SKM-1 treated with dmso at 0.1 percent for 144 hours (cell line): ENCODE measurements at regions not wholly inside any gene's neighbourhood (a gene's known extent, or its start where the extent isn't known, plus 50 kb on each side); places are given as distances from the start of the nearest gene placed in this dataset.
"Not testable (repeated sequence)": the region's sequence is repeated elsewhere in the genome, so short reads cannot be mapped to it uniquely, and the experiment has no call there.

Experiments used
- DNase-seq: peaks from one replicate; lab custom pipeline; 2025; ENCODE audit not compliant: unreplicated experiment; lab: John Stamatoyannopoulos, UW

DNA sequence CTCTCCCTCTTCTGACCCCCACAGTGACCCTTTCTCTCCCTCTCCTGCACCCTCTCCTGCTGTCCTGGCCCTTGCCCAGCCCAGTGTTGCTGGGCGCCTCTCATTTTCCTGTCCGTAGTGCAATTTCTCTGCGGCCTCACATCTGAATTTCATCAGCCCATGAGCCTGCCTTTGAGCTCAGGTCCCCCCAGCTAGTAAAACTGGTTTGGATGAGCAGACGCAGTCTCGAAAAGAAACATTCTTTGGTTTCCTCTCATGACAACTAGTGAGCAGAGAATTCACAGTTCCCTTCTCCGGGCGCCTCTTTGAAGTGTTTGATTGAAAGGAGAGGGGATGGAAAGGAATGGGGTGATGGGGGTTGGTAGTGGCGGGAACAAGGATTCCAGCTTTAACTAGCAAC is 126.0 kb upstream of the CADM1 start:
- DNase-seq: no peak

DNA sequence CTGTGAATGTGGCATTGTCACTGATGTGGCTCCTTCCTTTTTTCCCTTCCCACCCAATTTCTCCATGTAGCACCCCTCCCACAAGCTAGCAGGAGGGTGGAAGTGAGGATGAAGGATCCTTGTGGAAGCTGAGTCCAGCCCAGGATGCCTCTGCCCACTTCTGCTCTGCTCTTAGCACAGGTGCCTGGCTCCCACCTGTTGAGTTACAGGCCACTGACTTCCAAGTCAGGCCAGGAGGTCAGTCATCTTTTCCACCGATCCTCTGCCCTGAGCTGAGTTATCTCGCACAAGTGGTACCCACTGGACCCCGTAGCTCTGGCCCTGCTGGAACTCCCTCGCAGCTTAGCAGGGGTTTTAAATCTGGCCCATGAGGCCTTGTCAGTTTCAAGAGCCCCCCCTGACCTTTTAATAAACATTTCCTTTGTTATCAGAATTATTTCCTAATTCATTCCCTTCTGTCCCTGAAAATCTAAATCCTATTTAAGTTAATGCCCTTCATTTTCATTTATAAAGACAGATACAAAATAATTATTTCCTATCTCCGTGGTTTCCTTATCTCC is 125.3 kb upstream of the CADM1 start:
- no peak for DNase-seq

DNA sequence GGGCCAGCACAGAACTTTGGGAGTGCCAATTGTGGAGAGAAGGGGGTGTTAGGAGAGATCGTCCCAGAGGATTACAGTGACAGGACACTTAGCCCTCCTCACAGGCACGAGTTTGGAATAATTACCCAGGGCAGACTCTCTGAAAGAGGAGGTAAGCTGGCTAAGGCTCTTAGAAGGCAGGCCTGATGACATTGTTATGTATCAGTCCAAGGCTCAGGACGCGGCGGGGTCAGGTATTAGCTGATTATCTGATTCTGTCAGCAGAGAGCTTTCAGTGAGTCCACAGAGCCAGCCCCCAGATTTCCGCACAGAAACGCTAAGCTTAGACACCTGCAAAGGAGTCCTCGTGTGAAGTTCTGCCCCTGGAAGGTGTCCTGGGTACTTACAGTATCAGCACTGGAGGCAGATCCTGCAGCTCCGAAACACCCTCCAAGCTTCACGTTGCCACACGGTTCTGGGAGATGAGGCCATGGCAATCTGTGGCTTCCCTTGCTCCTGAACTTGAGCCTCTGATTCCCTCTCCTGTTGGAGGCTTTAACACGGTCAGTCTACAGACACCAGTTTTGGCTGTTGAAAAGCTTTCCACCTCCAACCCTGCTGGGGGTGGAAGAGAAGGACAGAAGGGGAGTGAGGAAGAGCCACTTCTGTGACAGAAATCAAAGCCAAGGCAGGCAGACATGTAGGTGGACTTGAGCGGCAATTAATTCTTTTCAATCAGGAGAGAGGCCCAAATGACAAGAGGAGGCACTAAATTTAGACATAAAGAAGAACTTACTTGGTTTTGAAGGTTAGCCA is 123.6 kb upstream of the CADM1 start:
- DNase-seq: no peak

DNA sequence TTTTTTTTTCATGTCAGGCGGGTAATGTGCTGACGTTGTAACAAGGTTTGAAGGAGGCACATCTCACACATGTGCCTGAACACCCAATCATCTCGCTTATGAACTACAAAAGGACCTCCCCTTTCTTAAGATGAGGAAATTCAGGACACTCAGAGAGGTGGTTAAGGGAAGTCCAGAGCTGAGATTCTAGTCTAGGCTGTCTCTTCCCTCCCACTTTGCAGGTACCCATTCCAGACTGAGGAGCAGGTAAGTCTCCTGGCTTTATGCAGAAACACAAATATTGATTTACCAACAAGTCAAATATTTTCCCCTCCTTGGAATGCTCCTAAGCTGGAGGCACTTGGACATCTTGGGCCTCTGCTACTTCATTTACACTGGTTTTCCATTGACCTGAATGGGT is 122.9 kb upstream of the CADM1 start:
- DNase-seq: no peak

DNA sequence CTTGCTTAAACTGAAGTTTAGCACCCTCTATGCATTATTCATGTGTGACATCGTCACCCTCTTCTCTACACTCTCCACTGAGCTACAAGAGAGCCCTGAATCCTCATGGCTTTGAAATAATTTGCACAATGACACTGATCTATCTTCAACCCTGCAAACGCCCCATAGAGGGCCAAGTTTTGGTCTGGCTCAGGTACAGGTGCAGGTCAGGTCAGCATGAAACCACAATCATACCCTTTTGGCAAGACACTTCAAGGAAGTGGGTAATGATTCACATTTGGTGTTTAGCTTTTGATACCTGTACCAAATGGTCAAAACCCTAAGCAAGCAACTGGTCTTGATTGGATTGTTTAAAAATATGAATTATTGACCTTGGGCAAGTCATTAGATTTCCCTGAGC is 122.2 kb upstream of the CADM1 start:
- DNase-seq: no peak

DNA sequence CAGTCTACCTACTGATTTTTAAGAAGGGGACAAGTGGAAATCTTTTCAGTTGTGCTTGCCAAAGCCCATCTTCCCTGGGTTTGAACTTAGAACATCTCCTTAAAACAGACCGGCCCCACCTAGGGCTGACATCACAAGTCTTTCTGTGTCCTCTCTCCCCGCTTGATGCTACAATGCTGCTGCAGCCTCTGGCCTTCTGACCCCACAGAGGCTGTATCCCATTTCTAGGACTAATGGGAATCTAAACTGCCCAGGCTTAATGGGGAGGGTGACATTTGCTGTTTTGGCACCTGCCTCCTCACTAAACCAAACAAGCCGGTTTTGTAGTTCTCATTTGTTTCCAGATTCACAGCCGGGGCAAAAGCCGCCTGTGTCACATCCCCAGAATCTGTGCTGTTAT is 121.3 kb upstream of the CADM1 start:
- no peak for DNase-seq

DNA sequence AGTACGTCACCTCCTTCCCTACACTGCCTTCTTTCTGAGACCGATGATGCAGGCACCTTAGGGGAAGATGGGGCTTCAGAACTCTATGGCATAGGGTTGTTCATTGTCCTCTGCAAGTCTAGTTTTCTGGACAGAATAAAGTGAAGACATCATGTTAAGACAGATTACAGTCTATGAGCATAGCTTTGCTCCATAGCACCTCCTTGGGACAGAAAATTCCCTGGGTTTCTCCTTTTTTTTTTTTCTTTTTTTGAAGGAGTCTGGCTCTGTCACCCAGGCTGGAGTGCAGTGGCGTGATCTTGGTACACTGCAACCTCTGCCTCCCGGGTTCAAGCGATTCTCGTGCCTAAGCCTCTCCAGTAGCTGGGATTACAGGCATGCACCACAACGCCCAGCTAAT is 119.8 kb upstream of the CADM1 start:
- DNase-seq: no peak

DNA sequence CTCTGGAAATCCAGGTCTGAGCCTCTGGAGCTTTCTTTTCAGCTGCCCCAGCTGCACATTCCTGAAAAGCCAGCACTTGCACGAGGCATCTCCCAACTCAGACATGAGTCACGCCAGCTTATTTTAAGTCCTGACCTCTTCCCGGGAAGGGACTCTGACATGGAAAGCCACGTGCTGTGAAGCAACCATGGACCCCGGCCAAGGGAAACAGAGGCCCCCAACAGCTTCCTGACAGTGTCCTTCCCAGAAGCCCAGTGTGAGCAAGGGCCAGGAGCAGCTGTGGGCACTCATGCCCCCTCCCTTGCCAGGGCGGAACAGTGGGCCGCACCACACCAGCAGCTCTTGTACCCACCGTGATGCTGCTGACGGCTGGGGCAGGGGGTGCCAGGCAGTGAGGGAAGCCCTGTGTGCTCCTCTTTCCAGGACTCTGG is 118.8 kb upstream of the CADM1 start:
- DNase-seq: no peak

DNA sequence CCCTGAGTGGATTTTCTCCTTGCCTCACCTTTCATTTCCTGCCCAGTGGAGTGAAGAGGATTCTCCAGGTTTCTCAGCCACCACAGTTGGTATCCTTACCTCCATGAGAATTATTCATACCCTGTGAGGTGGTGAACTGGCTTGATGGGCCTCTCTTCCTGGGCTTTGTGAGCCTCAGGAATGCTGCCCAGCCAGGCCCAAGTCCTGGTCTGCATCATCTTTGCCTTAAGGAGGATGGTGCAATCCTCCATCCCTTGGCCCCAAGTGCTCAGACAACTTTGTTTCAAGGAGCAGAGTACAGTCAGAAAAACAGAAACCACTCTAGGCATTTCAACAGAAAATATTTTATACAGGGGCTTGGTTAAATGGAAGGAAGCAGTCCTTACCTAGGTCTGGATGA is 114.2 kb upstream of the CADM1 start:
- no peak for DNase-seq

DNA sequence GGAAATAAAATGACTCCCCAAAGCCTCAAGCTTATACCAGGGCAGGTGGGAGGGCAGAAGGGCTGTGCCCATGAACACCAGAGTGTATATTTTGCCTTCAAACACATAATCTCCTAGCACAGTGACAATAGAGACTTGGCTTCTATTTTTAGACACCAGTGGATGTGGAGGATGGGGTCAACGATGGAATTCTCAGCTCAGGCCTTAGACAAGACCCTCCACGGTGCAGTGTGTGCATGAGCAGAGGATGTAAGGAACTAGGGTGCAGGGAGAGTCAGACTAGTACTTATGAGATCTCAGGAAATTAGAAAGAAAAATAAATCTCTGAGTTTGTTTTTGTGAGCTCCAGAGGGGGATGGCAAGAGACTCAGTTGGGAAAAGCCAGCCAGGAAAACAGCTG is 113.6 kb upstream of the CADM1 start:
- DNase-seq: no peak

DNA sequence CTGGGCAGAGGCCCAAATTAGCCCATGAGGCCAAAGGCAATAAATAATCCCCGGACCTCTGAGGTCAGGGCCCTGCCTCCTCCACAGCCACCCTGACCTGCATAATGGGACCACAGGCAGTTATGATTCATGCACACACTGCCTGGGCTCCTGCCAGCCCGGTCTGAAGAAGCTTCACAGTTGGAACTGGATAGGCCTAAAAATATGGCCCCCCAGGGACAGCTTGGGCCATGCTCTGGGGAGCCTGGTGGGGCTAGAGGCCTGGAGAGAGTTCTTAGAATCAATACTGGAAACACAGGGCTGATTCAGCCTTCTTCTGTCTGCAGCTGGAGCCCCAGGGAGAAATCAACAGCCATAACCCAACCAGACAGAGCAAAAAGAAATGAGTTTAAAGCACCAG is 112.8 kb upstream of the CADM1 start:
- DNase-seq: no peak

DNA sequence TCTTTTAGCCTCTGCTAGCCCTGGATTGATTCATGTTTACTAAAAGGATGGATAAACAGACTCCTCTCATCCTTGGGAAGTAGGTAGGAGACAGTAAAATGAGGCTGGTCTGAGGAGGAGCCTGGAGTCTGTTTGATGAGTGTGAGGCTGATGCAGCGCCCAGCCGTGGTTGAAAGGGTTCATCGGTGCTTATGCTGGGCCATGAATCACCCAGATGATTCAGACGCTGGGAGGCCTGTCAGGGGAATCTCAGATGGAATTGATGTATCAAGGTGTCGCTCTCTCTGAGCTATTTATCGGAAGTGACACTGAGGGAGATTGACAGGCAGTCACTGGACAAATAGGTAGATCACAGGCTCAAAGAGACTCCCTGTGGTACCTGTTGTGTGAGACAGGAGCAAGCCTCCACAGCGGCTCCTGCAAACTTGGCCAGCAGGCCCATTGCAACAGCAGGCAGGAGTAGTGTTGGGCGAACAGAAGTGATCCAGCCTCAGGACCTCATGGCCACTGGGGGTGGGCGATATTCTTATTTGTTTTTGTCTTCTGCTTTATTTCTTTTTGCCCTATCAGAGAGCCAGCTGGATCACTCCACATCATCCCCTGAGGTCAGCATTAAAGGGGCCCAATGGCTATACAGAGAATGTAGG is 109.9 kb upstream of the CADM1 start:
- no peak for DNase-seq

DNA sequence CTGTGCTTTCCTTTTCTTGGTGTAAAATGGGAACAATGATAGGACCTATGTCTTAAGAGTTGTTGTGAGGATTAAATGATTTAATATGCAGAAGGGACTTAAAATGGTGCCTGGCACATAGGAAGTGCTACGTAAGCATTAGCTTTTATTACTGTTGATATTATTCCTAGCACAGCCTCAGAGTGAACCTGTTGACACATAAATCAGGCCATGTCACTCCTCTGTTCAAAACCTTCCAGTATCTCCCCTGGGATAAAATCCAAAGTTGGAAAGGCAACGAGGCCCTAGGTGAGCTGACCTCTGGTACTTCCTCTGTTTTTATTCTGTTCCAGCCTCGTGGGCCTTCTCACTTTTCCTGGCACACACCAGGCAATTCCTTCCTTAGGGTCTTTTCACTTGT is 108.8 kb upstream of the CADM1 start:
- no peak for DNase-seq

DNA sequence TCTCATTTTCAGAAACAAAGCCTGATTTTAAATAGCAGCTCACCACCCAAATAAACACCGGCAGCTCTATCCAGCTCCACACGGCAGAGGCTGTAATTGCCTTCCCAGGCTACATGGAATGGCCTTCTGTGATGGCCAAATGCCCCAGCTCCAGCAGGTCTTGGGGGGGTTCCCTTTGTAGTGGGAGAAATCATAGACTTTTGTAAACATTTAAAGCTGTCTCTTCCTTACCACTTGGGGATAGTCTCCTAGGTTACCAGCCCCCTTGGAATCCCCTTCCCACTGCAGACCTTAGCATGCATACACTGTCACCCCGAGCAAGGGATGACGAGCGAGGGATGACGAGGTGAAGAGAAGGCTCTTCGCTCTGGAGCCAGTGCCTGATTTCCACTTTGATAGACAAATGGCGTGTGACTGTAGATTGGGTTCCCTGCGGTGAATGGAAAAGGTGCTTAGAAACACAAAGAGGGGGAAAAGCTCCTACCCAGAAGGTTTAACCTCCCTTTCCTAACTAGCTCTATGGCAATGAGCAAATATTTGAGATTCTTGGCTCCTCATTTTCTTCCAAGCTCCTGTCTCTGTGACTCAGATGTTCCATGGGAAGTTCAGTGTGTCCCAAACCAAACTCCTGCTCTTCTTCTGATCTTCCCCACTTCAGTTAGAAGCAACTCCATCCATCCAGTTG is 108.0 kb upstream of the CADM1 start:
- no peak for DNase-seq

DNA sequence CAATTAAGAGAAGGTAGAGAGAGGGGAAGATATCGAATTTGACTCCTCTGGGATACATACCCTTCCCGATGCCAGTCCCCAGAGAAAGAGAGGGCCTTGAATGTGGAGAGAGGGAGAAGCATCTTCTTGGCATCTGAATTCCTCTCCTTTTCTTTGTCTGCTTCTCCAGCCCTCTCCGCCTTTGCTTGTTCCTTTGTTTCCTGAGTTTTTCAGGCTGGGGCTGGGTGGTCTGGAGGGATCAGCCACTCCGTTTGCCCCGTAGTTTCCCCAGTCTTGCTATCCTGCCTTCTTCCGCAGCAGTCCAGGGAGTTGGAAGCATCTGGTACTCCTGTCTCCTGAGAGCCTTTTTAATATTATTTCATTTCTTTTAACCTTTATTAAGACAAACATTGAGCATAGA is 107.1 kb upstream of the CADM1 start:
- no peak for DNase-seq

DNA sequence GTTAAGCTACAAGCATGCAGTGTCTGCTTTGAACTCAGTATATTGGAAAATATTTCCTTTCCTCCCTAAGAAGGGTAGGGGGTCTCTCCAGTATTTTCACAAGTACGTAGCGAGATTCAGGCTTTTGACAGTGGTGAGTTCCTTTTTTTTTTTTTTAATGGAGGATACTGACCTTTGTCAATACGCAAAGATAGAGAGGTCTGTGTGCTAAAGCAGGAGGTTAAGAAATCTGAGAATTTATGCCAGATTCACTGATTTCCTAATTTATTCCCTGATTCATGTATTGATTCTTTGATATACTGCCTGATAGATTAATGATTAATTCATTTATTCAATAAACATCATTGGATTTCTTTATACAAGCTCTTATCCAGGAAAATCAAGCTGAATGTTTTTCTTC is 106.7 kb upstream of the CADM1 start:
- DNase-seq: no peak

DNA sequence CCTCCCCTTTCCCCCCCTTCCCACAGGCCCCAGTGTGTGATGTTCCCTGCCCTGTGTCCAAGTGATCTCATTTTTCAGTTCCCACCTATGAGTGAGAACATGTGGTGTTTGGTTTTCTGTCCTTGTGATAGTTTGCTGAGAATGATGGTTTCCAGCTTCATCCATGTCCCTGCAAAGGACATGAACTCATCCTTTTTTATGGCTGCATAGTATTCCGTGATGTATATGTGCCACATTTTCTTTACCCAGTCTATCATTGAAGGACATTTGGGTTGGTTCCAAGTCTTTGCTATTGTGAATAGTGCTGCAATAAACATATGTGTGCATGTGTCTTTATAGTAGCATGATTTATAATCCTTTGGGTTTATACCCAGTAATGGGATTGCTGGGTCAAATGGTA is 106.0 kb upstream of the CADM1 start:
- not testable (repeated sequence) for DNase-seq

DNA sequence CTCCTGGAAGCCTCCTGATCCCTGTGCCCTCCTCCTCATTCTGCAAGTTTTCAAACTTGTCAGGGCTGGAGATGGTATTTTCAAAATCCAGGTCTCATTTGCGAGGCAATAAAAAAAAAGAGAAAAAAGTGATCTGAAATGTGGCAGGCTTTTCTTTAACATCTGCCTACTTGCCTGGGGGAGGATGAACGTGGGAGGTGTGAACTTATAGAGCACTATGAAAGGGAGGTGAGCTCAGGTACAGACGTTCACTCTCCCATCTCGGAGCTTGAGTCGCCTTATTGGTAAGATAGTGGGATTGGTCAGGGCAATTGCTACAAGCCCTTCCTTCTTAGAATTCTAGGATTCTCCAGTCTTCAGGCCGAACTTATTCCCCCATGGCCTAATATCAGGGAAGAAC is 104.8 kb upstream of the CADM1 start:
- no peak for DNase-seq

DNA sequence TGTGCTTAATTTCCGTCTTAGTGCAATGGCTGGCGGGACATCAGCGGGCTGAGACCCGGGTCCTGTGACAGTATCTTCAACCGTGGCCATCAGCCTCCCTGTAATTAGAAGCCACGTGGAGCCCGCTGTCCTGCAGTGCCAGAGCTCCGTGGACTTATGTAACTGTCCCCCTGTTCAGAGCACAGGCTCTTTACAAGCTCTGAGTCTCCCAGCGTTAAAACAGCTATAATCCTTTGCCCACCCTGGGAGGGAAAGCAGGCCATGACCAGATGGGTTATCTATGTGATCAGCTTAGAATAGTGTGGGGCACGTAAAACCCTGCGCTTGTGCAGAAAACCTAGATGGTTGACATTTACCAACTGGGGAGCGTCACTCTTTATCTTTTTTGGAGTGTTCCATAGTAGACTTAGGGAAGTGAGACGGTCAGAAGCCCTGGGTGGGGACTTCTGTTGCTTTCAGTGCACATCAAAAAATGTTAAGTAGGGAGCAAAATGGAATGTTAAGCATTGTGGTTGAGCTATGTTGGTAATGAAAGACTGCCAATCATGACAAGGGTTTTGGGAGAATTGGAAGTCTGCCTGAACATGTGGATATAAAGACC is 103.5 kb upstream of the CADM1 start:
- no peak for DNase-seq

DNA sequence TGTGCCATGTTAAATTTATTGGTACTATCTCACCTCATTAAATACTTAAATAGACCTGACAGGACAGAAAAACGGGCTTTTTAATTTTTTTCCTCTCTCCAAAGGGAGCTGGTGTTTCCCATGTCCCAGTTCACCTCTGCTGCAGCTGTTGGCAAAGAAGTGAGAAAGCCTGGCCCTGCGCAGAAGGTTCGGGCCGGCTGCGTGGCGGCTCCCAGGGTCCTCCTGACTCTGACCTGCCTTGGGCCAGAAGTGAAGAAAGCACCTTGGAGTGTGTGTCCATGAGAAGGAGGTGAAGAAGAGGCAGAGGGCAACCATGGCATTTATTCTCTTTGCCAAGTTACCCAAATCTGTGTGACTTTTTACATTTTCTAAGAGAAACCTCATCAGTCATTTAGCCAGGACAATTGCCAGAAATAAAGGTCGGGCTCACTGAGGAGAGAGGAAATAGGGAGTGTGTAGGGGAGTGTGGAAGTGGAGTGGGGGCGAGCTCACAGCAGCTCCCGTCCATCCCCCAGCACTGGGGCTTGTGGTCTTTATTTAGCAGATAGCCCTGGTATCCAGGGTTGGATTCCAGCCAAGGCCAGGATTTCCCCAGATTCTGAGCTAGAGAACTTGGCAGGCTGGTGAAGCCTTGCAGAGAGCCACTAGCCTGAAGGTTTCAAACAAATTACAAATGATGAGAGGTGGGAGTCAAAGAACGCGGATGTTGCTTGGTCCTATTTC is 102.4 kb upstream of the CADM1 start:
- no peak for DNase-seq
